Transverse colon (tissue), 4 donors: ENCODE measurements at regions not wholly inside any gene's neighbourhood (a gene's known extent, or its start where the extent isn't known, plus 50 kb on each side); places are given as distances from the start of the nearest gene placed in this dataset.
A peak's percentile ranks its signal among the peaks of the same experiment; 100 is the strongest.
"Not testable (repeated sequence)": the region's sequence is repeated elsewhere in the genome, so short reads cannot be mapped to it uniquely, and the experiment has no call there.

Experiments used
- DNase-seq: peaks from one replicate; pipeline ENCODE4 v3.0.0-alpha.2; 2019
- H3K27ac ChIP-seq, 4 donors: fragments of 200-600 bp; sonication (generic); 2 replicates each; pipeline ENCODE4 v1.5.1; 2016 to 2018; ENCODE audit warnings: inconsistent platforms in 4 of 4
- H3K27me3 ChIP-seq: fragments of 200-600 bp; sonication (generic); 2 replicates; pipeline ENCODE4 v1.5.1; 2017; ENCODE audit warnings: inconsistent platforms
- H3K36me3 ChIP-seq, 4 donors: fragments of 200-600 bp; sonication (generic); 2 replicates each; pipeline ENCODE4 v1.5.1; 2017 to 2019; ENCODE audit warnings: inconsistent platforms in 4 of 4
- H3K4me1 ChIP-seq, 4 donors: fragments of 200-600 bp; sonication (generic); 2 replicates each; pipeline ENCODE4 v1.5.1; 2017 to 2020; ENCODE audit warnings: inconsistent platforms in 4 of 4
- H3K4me3 ChIP-seq, 4 donors: fragments of 200-600 bp; sonication (generic); 1 replicate in 1 of 4; 2 replicates in 3 of 4; pipeline versions ENCODE4 v1.5.1 to v1.6.1; 2017 to 2019; ENCODE audit warnings: inconsistent platforms in 4 of 4
- H3K9me3 ChIP-seq, 2 donors: fragments of 200-600 bp; sonication (generic); 2 replicates each; pipeline ENCODE4 v1.5.1; 2017 to 2019; ENCODE audit warnings: inconsistent platforms in 2 of 2
- CTCF ChIP-seq, 5 experiments: fragments of 200-600 bp in 3 of 5; fragments of 450-650 bp in 2 of 5; sonication (generic) in 3 of 5; IDR thresholded peaks; 1 replicate in 2 of 5; 2 replicates in 3 of 5; pipeline ENCODE4 v1.5.1; 2016 to 2017; ENCODE audit warnings: antibody characterized with exemption in 5 of 5, inconsistent platforms in 3 of 5, mild to moderate bottlenecking in 2 of 5, moderate library complexity in 1 of 5
- EP300 ChIP-seq: sonication (generic); formaldehyde crosslinking; IDR thresholded peaks from one replicate; pipeline ENCODE4 v1.6.1; 2017; ENCODE audit warnings: antibody characterized with exemption, low read depth
- POLR2A ChIP-seq: fragments of 450-650 bp; IDR thresholded peaks from one replicate; pipeline ENCODE4 v1.6.1; 2016; ENCODE audit warnings: antibody characterized with exemption, mild to moderate bottlenecking, moderate library complexity
- POLR2AphosphoS5 ChIP-seq, 3 donors: sonication (generic); formaldehyde crosslinking; IDR thresholded peaks; one replicate each; pipeline ENCODE4 v1.6.1; 2016; ENCODE audit warnings: antibody characterized with exemption in 3 of 3
- WGBS, 2 donors: methylation state at CpG; one replicate each; pipeline ENCODE4 v1.1.5; 2018; ENCODE audit warnings: low coverage in 1 of 2; 5-methylcytosine and 5-hydroxymethylcytosine counted together
- in situ Hi-C, 4 donors: fragments of 200-750 bp; cut with MboI; loops; one replicate each; pipeline versions ENCODE4 v1.15.0 to v1.15.1; 2017; ENCODE audit warnings: low sequenced_read_pairs in 3 of 4, low pct_ligation_motif_present in 1 of 4, low pct_unique_long_range_greater_than_20kb in 1 of 4
- intact Hi-C: fragments of 100-400 bp; cut with DNase I; formaldehyde crosslinking; loops from one replicate; pipeline ENCODE4 v1.15.1; 2023; ENCODE audit warnings: low total_unique reads

- Histone ChIP-seq H3K27ac (peak overlapping the region; percentile 28 to 54 (median 38)), H3K36me3 (no peaks in the 10 kb centered on the region), H3K4me3 (no peak overlapping the region), H3K9me3 (peaks cover 16 to 24% of the 10 kb centered on the region in 2 donors), H3K4me1 (peaks cover 0 to 8% (median 4%) of the 10 kb centered on the region in 4 donors), H3K27me3 (no peaks in the 10 kb centered on the region)
- DNase-seq, result peak; percentile 50
- 33 to 39% methylated on average over 9 to 11 of the region's 11 CpGs for WGBS, 2 donors
- intact Hi-C loops (loop anchor here (10.0 kb wide), 1 partner anchor 385 kb away; no protein-coding TSS in a partner anchor), in situ Hi-C loops (loop anchor here (10.0 to 25.0 kb wide), 4 partner anchors 185 to 422 kb away; no protein-coding TSS in a partner anchor)
- no peak for TF ChIP-seq EP300
- TF ChIP-seq POLR2AphosphoS5 (IDR thresholded peaks at IDR 0.05), result no peak
- no peak for TF ChIP-seq CTCF (IDR thresholded peaks at IDR 0.05)
- TF ChIP-seq POLR2A, result no peak
Observed at GRCh38 chr12:14239935-14240872, 125.3 kb upstream of the ATF7IP start.

GRCh38 chr12:14240873-14241220, 124.6 kb upstream of the ATF7IP start:
- no peaks in the 10 kb centered on the region for H3K27me3 ChIP-seq
- H3K4me1 ChIP-seq, result peaks cover 0 to 8% (median 4%) of the 10 kb centered on the region in 4 donors
- no peak overlapping the region for H3K4me3 ChIP-seq
- peak overlapping the region in 1 of 4 donors; percentile 54 for H3K27ac ChIP-seq
- no peak for DNase-seq
- in situ Hi-C loops, result loop anchor here in 3 of 4 donors (25.0 kb wide), 2 partner anchors 371 to 421 kb away; no protein-coding TSS in a partner anchor
- 73 to 83% methylated on average over 3 to 4 of the region's 4 CpGs for WGBS, 2 donors
- H3K36me3 ChIP-seq, result no peaks in the 10 kb centered on the region
- TF ChIP-seq CTCF (IDR thresholded peaks at IDR 0.05) (no peak), POLR2AphosphoS5 (IDR thresholded peaks at IDR 0.05) (no peak), POLR2A (no peak), EP300 (no peak)
- peaks cover 16 to 24% of the 10 kb centered on the region in 2 donors for H3K9me3 ChIP-seq
- intact Hi-C loops, result no loop called here

- intact Hi-C loops, H3K4me3 ChIP-seq, H3K4me1 ChIP-seq, H3K36me3 ChIP-seq, DNase-seq, H3K27ac ChIP-seq, H3K27me3 ChIP-seq: not testable (repeated sequence)
- in situ Hi-C loops, result loop anchor here in 3 of 4 donors (25.0 kb wide), 2 partner anchors 369 to 419 kb away; no protein-coding TSS in a partner anchor
- WGBS, 2 donors, result 93 to 99% methylated on average over 6 of the region's 6 CpGs
- H3K9me3 ChIP-seq, result peaks cover 16 to 24% of the 10 kb centered on the region in 2 donors
Observed at GRCh38 chr12:14242825-14243224, 122.7 kb upstream of the ATF7IP start.

- H3K27me3 ChIP-seq, result no peaks in the 10 kb centered on the region
- H3K36me3 ChIP-seq, result no peaks in the 10 kb centered on the region
- H3K27ac ChIP-seq, result no peak overlapping the region
- TF ChIP-seq CTCF (IDR thresholded peaks at IDR 0.05) (no peak), EP300 (no peak), POLR2AphosphoS5 (IDR thresholded peaks at IDR 0.05) (no peak), POLR2A (no peak)
- no peak for DNase-seq
- H3K9me3 ChIP-seq, result peaks cover 16 to 24% of the 10 kb centered on the region in 2 donors
- WGBS, 2 donors, result 99 to 100% methylated on average over 2 of the region's 2 CpGs
- peaks cover 0 to 8% (median 2%) of the 10 kb centered on the region in 4 donors for H3K4me1 ChIP-seq
- H3K4me3 ChIP-seq, result no peak overlapping the region
- intact Hi-C loops (no loop called here), in situ Hi-C loops (loop anchor here in 3 of 4 donors (25.0 kb wide), 2 partner anchors 368 to 418 kb away; no protein-coding TSS in a partner anchor)
Observed at GRCh38 chr12:14243941-14244340, 121.5 kb upstream of the ATF7IP start.
